ENCODE measurements at regions not wholly inside any gene's neighbourhood (a gene's known extent, or its start where the extent isn't known, plus 50 kb on each side); places are given as distances from the start of the nearest gene placed in this dataset.

DNA sequence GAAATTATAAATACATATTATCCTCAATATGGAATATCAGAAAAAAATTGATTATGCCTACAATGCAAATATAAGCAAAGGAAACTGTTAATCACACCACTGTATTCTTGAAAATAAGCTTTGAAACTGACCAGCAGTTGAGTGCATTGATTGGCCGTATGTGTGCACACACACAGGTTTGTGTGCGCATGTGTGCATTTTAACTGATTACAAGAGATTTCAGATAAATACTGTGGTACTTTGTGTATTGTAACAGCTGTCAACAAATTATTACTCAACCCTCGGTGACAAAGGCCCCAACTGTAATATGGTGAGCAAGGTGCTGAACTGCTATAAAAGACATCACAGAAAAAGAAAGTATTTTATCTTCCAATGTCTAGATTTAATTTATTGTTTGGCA lies 1238.9 kb upstream of the ALCAM start:
- Histone ChIP-seq H3K27me3 (no peaks in the 10 kb centered on the region), H3K4me1 (no peaks in the 10 kb centered on the region), H3K36me3 (no peaks in the 10 kb centered on the region), H3K9me3 (peaks cover 0 to 21% (median 11%) of the 10 kb centered on the region in 12 donors), H3K4me3 (no peak overlapping the region), H3K27ac (no peak overlapping the region)
- ATAC-seq (no peak), DNase-seq (no peak)
- TF ChIP-seq CTCF (IDR thresholded peaks at IDR 0.05) (no peak), POLR2A (IDR thresholded peaks at IDR 0.05) (no peak)
- intact Hi-C loops (cut with DNase I), result no loop called here
- WGBS, 4 donors, result 83 to 86% (median 85%) methylated on average over 3 of the region's 3 CpGs

- Histone ChIP-seq H3K27ac (no peak overlapping the region), H3K4me3 (no peak overlapping the region), H3K27me3 (no peaks in the 10 kb centered on the region), H3K4me1 (no peaks in the 10 kb centered on the region), H3K36me3 (no peaks in the 10 kb centered on the region), H3K9me3 (peaks cover 0 to 21% (median 11%) of the 10 kb centered on the region in 12 donors)
- intact Hi-C loops (cut with DNase I), result no loop called here
- ATAC-seq (no peak), DNase-seq (no peak)
- WGBS, 4 donors, result 69 to 71% (median 71%) methylated on average over 2 of the region's 2 CpGs
- TF ChIP-seq CTCF (IDR thresholded peaks at IDR 0.05), result no peak
- TF ChIP-seq POLR2A (IDR thresholded peaks at IDR 0.05), result no peak
These were observed 1233.9 kb upstream of the ALCAM start for GRCh38 chr3:104132566-104133403.

DNA sequence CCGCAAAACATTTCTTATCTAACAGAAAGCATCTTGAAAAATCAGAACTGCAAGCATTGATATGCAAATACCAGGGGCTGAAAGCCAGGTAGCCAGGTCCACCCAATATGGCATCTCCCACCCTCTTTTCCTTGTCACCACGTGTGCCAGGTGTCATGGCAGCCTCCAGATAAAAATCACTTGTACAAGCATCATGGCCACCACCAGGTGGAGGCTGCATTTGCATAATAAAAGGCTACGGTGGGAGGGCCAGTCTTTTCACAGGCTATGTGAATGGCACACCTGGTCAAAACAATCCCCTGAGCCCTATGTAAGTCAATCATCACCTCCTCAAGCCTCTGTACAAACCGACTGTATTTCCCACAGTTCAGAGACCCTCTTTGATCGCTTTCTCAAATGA lies 1233.1 kb upstream of the ALCAM start:
- Histone ChIP-seq H3K27me3 (no peaks in the 10 kb centered on the region), H3K4me1 (no peaks in the 10 kb centered on the region), H3K27ac (no peak overlapping the region), H3K36me3 (no peaks in the 10 kb centered on the region), H3K4me3 (no peak overlapping the region), H3K9me3 (peaks cover 0 to 18% (median 10%) of the 10 kb centered on the region in 12 donors)
- intact Hi-C loops (cut with DNase I), result no loop called here
- TF ChIP-seq POLR2A (IDR thresholded peaks at IDR 0.05), result no peak
- no peak for TF ChIP-seq CTCF (IDR thresholded peaks at IDR 0.05)
- WGBS, 4 donors, result 83 to 86% (median 85%) methylated on average over 5 of the region's 5 CpGs
- DNase-seq (no peak), ATAC-seq (no peak)

DNA sequence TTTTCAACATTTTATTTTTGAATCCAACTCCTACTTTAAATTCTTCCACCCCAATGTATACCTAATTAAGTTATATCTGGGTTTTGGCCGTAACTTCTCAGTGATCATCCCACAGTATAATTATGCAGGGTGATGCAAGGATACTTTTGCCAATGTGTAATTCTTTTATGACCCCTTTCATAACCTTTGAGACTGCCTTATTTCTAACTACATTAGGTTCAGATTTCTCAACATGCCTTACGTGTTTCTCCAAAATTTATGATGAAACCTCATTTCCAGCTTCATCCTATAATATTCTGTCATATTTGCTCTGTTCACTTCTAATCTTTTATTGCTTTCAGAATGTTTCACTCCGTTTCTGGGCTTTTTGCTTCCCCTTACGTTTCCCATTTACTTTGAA lies 1229.6 kb upstream of the ALCAM start:
- 74 to 83% (median 80%) methylated on average over 4 of the region's 4 CpGs for WGBS, 4 donors
- ATAC-seq (no peak), DNase-seq (no peak)
- Histone ChIP-seq H3K27ac (no peak overlapping the region), H3K27me3 (no peaks in the 10 kb centered on the region), H3K9me3 (no peaks in the 10 kb centered on the region), H3K4me3 (no peak overlapping the region), H3K4me1 (no peaks in the 10 kb centered on the region), H3K36me3 (no peaks in the 10 kb centered on the region)
- intact Hi-C loops (cut with DNase I), result no loop called here
- no peak for TF ChIP-seq POLR2A (IDR thresholded peaks at IDR 0.05)
- TF ChIP-seq CTCF (IDR thresholded peaks at IDR 0.05), result no peak
